ENCODE measurements at regions not wholly inside any gene's neighbourhood (a gene's known extent, or its start where the extent isn't known, plus 50 kb on each side); places are given as distances from the start of the nearest gene placed in this dataset.

DNA sequence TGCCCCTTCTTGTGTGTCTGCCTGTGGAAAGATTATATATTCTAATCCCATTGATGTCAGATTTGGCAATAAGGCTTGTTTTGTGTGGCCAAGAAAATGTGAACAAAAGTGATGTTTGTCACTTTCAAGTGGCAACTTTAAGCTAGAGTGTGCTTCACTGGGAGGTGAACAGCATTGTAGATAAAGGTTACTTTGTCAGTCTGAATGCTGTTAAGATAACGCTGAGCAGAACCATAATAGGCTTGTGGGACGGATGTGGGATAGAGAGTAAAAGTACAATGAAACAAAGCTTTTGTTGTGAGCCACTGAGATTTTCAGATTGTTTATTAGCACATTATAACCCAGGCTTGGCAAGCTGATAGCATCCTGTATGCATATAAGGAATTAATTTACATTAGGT is 303.8 kb upstream of the MAN1A1 start (continued):
- TF ChIP-seq, protein P1, sequence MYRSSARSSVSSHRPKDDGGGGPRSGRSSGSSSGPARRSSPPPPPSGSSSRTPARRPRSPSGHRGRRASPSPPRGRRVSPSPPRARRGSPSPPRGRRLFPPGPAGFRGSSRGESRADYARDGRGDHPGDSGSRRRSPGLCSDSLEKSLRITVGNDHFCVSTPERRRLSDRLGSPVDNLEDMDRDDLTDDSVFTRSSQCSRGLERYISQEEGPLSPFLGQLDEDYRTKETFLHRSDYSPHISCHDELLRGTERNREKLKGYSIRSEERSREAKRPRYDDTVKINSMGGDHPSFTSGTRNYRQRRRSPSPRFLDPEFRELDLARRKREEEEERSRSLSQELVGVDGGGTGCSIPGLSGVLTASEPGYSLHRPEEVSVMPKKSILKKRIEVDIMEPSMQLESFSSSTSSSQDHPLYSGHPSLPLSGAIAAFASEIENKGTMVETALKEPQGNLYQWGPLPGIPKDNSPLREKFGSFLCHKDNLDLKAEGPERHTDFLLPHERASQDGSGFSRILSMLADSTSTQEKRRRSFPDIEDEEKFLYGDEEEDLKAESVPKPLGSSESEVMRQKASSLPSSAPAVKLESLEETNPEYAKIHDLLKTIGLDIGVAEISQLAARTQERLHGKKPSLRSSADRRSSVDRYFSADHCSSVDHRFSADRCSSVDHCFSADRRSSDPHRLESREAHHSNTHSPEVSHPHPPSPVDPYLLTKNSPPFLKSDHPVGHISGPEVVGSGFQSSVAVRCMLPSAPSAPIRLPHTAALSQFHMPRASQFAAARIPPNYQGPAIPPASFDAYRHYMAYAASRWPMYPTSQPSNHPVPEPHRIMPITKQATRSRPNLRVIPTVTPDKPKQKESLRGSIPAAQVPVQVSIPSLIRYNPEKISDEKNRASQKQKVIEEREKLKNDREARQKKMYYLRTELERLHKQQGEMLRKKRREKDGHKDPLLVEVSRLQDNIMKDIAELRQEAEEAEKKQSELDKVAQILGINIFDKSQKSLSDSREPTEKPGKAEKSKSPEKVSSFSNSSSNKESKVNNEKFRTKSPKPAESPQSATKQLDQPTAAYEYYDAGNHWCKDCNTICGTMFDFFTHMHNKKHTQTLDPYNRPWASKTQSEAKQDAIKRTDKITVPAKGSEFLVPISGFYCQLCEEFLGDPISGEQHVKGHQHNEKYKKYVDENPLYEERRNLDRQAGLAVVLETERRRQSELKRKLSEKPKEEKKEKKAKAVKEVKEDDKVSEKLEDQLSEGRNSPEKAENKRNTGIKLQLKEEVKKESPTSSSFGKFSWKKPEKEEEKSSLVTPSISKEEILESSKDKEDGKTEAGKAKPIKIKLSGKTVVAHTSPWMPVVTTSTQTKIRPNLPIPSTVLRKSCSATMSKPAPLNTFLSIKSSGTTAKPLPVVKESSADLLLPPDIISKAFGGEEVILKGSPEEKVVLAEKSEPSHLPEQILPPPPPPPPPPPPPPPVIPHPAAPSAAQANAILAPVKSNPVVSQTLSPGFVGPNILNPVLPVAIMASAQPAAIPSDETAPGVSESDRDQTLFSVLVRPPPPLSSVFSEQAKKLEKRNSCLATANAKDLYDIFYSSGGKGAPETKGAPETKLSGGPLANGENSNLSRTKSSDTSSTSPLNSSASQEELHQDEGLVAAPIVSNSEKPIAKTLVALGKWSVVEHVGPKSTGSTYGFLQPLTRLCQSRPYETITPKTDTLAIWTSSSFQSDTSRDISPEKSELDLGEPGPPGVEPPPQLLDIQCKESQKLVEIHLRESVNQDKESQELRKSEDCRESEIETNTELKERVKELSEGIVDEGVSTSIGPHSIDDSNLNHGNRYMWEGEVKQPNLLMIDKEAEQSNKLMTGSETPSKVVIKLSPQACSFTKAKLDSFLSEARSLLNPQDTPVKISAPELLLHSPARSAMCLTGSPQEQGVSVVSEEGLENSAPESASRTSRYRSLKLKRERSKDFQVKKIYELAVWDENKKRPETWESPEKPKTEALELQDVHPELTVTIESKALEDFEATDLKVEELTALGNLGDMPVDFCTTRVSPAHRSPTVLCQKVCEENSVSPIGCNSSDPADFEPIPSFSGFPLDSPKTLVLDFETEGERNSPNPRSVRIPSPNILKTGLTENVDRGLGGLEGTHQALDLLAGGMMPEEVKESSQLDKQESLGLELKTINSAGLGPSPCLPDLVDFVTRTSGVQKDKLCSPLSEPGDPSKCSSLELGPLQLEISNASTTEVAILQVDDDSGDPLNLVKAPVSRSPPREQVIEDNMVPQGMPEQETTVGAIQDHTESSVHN (IDR thresholded peaks at IDR 0.05; ENCODE audit: borderline replicate concordance in 1 of 2, low read depth in 1 of 2) = no peak
- TF ChIP-seq NCOA4 (IDR thresholded peaks at IDR 0.05; ENCODE audit: partially characterized antibody) (no peak), RCOR1 (IDR thresholded peaks at IDR 0.05; ENCODE audit: borderline replicate concordance in 1 of 2, low read depth in 2 of 2, low read length in 2 of 2) (peak in 1 of 2 experiments; percentile 68; a peak in 1 of 4 replicates), KDM2B (CRISPR knock-in tag; IDR thresholded peaks at IDR 0.05) (no peak), BRCA1 (IDR thresholded peaks at IDR 0.05) (no peak), BRCA1 (CRISPR knock-in tag; IDR thresholded peaks at IDR 0.05) (no peak), CBFA2T3 (IDR thresholded peaks at IDR 0.05) (0 out of 2 replicates have a peak, but pooled peaks have one; percentile 6), SOX6 (IDR thresholded peaks at IDR 0.05) (peak; percentile 77), CHD2 (IDR thresholded peaks at IDR 0.05; ENCODE audit: low read depth, low read length) (no peak), KDM1A (IDR thresholded peaks at IDR 0.05) (peak in 1 of 2 experiments; percentile 30; a peak in 2 of 4 replicates), ZNF780A (CRISPR knock-in tag; IDR thresholded peaks at IDR 0.05) (no peak), NONO (IDR thresholded peaks at IDR 0.05; ENCODE audit: low read depth in 2 of 2, low read length in 1 of 2) (no peak), SMARCE1 (IDR thresholded peaks at IDR 0.05) (no peak), ELF4 (CRISPR knock-in tag; IDR thresholded peaks at IDR 0.05) (no peak)
- TF ChIP-seq, protein P2, sequence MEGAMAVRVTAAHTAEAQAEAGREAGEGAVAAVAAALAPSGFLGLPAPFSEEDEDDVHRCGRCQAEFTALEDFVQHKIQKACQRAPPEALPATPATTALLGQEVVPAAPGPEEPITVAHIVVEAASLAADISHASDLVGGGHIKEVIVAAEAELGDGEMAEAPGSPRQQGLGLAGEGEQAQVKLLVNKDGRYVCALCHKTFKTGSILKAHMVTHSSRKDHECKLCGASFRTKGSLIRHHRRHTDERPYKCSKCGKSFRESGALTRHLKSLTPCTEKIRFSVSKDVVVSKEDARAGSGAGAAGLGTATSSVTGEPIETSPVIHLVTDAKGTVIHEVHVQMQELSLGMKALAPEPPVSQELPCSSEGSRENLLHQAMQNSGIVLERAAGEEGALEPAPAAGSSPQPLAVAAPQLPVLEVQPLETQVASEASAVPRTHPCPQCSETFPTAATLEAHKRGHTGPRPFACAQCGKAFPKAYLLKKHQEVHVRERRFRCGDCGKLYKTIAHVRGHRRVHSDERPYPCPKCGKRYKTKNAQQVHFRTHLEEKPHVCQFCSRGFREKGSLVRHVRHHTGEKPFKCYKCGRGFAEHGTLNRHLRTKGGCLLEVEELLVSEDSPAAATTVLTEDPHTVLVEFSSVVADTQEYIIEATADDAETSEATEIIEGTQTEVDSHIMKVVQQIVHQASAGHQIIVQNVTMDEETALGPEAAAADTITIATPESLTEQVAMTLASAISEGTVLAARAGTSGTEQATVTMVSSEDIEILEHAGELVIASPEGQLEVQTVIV (CRISPR knock-in tag; IDR thresholded peaks at IDR 0.05; ENCODE audit: borderline replicate concordance) = no peak
